ENCODE measurements at regions not wholly inside any gene's neighbourhood (a gene's known extent, or its start where the extent isn't known, plus 50 kb on each side); places are given as distances from the start of the nearest gene placed in this dataset.

DNA sequence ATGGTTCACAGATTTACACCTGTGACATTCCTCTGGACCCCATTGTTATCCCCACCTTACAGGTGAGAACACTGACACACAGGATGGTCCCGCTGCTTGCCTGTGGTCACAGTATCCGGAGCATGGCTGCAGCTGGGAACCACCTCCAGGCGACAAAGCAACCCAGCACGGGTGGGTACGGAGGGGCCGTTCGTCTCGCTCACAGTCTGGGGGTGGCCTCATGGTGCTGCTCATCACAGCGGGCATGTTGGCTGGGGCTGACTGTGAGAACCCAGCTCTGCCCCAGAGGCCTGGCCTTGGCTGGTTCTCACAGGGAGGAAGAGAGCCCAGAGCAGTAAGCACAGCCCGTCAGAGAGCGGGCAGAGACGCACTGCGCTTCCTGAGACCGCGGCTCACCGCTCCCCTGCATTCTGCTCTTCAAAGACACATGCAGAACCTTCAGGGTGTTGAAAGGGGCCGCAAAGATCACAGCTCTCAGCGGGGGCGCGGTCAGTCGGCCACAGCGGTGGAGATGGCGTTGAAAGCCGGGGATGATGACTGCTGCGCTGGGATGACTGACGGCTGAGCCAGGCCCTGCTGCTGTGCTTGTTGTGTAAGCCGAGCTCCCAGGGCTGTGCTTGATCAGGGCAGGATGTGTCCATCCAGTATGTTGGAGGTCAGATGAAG, 423.0 kb downstream of the BRD1 start:
- TF ChIP-seq ZNF674 (CRISPR knock-in tag; IDR thresholded peaks at IDR 0.05; ENCODE audit: low read depth) (no peak), ZFX (CRISPR knock-in tag; IDR thresholded peaks at IDR 0.05; ENCODE audit: low read depth) (no peak), CBX5 (CRISPR knock-in tag; IDR thresholded peaks at IDR 0.05; ENCODE audit: borderline replicate concordance) (no peak), MTF1 (CRISPR knock-in tag; IDR thresholded peaks at IDR 0.05) (no peak), CTCF (CRISPR knock-in tag; IDR thresholded peaks at IDR 0.05) (no peak), ZNF275 (CRISPR knock-in tag; IDR thresholded peaks at IDR 0.05; ENCODE audit: borderline replicate concordance) (no peak), CHD2 (IDR thresholded peaks at IDR 0.05; ENCODE audit: low read depth, low read length) (no peak), ETV5 (CRISPR knock-in tag; IDR thresholded peaks at IDR 0.05; ENCODE audit: borderline replicate concordance) (no peak)
- TF ChIP-seq, protein P1, sequence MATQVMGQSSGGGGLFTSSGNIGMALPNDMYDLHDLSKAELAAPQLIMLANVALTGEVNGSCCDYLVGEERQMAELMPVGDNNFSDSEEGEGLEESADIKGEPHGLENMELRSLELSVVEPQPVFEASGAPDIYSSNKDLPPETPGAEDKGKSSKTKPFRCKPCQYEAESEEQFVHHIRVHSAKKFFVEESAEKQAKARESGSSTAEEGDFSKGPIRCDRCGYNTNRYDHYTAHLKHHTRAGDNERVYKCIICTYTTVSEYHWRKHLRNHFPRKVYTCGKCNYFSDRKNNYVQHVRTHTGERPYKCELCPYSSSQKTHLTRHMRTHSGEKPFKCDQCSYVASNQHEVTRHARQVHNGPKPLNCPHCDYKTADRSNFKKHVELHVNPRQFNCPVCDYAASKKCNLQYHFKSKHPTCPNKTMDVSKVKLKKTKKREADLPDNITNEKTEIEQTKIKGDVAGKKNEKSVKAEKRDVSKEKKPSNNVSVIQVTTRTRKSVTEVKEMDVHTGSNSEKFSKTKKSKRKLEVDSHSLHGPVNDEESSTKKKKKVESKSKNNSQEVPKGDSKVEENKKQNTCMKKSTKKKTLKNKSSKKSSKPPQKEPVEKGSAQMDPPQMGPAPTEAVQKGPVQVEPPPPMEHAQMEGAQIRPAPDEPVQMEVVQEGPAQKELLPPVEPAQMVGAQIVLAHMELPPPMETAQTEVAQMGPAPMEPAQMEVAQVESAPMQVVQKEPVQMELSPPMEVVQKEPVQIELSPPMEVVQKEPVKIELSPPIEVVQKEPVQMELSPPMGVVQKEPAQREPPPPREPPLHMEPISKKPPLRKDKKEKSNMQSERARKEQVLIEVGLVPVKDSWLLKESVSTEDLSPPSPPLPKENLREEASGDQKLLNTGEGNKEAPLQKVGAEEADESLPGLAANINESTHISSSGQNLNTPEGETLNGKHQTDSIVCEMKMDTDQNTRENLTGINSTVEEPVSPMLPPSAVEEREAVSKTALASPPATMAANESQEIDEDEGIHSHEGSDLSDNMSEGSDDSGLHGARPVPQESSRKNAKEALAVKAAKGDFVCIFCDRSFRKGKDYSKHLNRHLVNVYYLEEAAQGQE (IDR thresholded peaks at IDR 0.05; ENCODE audit: borderline replicate concordance in 1 of 2, low read depth in 1 of 2, low read length in 2 of 2): no peak

All from HepG2 (cell line).